Activated naive CD4-positive, alpha-beta T cell treated with anti-CD3 and anti-CD28 coated beads, Interleukin-2, amount 50 U/mL, for 16 hours (primary cell): ENCODE measurements at regions not wholly inside any gene's neighbourhood (a gene's known extent, or its start where the extent isn't known, plus 50 kb on each side); places are given as distances from the start of the nearest gene placed in this dataset.
"Not testable (repeated sequence)": the region's sequence is repeated elsewhere in the genome, so short reads cannot be mapped to it uniquely, and the experiment has no call there.

Experiments used
- DNase-seq: peaks from one replicate; pipeline ENCODE4 v3.0.0-alpha.2; 2020

- no peak for DNase-seq
Observed at GRCh38 chr16:66088681-66089080, 277.8 kb upstream of the CDH5 start.

GRCh38 chr16:66087308-66087707 is 279.2 kb upstream of the CDH5 start:
- DNase-seq, result no peak

- DNase-seq, result no peak
Observed at GRCh38 chr16:66085651-66086050, 280.8 kb upstream of the CDH5 start.

GRCh38 chr16:66084731-66085130 is 281.8 kb upstream of the CDH5 start:
- DNase-seq, result not testable (repeated sequence)

GRCh38 chr16:66084306-66084705 is 282.2 kb upstream of the CDH5 start:
- DNase-seq, result no peak

- DNase-seq, result no peak
Observed at GRCh38 chr16:66083171-66083570, 283.3 kb upstream of the CDH5 start.

- no peak for DNase-seq
Observed at GRCh38 chr16:66082424-66082823, 284.1 kb upstream of the CDH5 start.

GRCh38 chr16:66081775-66082366 is 284.6 kb upstream of the CDH5 start:
- DNase-seq, result no peak

- DNase-seq, result no peak
Observed at GRCh38 chr16:66079671-66080334, 286.7 kb upstream of the CDH5 start.

GRCh38 chr16:66070140-66070917 is 296.2 kb upstream of the CDH5 start:
- DNase-seq, result no peak

GRCh38 chr16:66069587-66069986 is 296.9 kb upstream of the CDH5 start:
- DNase-seq, result no peak

GRCh38 chr16:66066404-66066803 is 300.1 kb upstream of the CDH5 start:
- no peak for DNase-seq

GRCh38 chr16:66065925-66066324 is 300.6 kb upstream of the CDH5 start:
- DNase-seq, result no peak

GRCh38 chr16:66064801-66065530 is 301.5 kb upstream of the CDH5 start:
- DNase-seq, result no peak

- no peak for DNase-seq
Observed at GRCh38 chr16:66058832-66059231, 307.7 kb upstream of the CDH5 start.

GRCh38 chr16:66058172-66058691 is 308.3 kb upstream of the CDH5 start:
- DNase-seq, result no peak

- DNase-seq, result no peak
Observed at GRCh38 chr16:66057057-66057456, 309.4 kb upstream of the CDH5 start.

GRCh38 chr16:66054095-66054494 is 312.4 kb upstream of the CDH5 start:
- no peak for DNase-seq

GRCh38 chr16:66052745-66053144 is 313.7 kb upstream of the CDH5 start:
- DNase-seq, result no peak

GRCh38 chr16:66050991-66051390 is 315.5 kb upstream of the CDH5 start:
- DNase-seq, result no peak

GRCh38 chr16:66049865-66050264 is 316.6 kb upstream of the CDH5 start:
- DNase-seq, result no peak

- no peak for DNase-seq
Observed at GRCh38 chr16:66045626-66046025, 320.9 kb upstream of the CDH5 start.

- DNase-seq, result no peak
Observed at GRCh38 chr16:66044556-66044955, 321.9 kb upstream of the CDH5 start.
